SK-N-SH (cell line): ENCODE measurements at regions not wholly inside any gene's neighbourhood (a gene's known extent, or its start where the extent isn't known, plus 50 kb on each side); places are given as distances from the start of the nearest gene placed in this dataset.

Experiments
- CTCF ChIA-PET: fragments of 300-600, 350-600 bp; formaldehyde crosslinking; extraction: SDS; loops from one replicate; lab custom pipeline; 2021; lab: Yijun Ruan, JAX
- POLR2A ChIA-PET: fragments of 350-600 bp; sonication (Branson Sonifier 250); formaldehyde crosslinking; extraction: SDS; loops from one replicate; lab custom pipeline; 2020; ENCODE audit warnings: antibody characterized with exemption, inconsistent platforms; lab: Yijun Ruan, JAX
- DNase-seq: peaks from one replicate; pipeline ENCODE4 v3.0.0; 2012
- H2AFZ ChIP-seq: fragments of 200-600 bp; sonication (generic); 2 replicates; pipeline ENCODE4 v1.8.1; 2016; ENCODE audit warnings: antibody characterized with exemption, mild to moderate bottlenecking, low read depth
- H3F3A ChIP-seq: fragments of 200-600 bp; sonication (generic); replicated peaks from 2 replicates; pipeline ENCODE3; 2016; ENCODE audit warnings: antibody characterized with exemption, mild to moderate bottlenecking; ENCODE audit not compliant: insufficient read depth
- H3K27ac ChIP-seq, 2 experiments: fragments of 200-500 bp in 1 of 2; fragments of 200-600 bp in 1 of 2; sonication (Bioruptor generic) in 1 of 2; sonication (generic), shearing (Covaris generic) in 1 of 2; 2 replicates each; pipeline versions ENCODE4 v1.5.1 to v1.6.1; 2014 to 2016; ENCODE audit warnings: low read depth in 2 of 2, inconsistent platforms in 1 of 2, low read length in 1 of 2, mild to moderate bottlenecking in 1 of 2, mixed read lengths in 1 of 2
- H3K27me3 ChIP-seq: fragments of 200-600 bp; sonication (generic), shearing (Covaris generic); 2 replicates; pipeline ENCODE4 v1.6.1; 2016; ENCODE audit warnings: mixed run types; ENCODE audit not compliant: insufficient read depth
- H3K36me3 ChIP-seq, 2 experiments: fragments of 200-500 bp in 1 of 2; fragments of 200-600 bp in 1 of 2; sonication (Bioruptor generic) in 1 of 2; sonication (generic) in 1 of 2; replicated peaks in 1 of 2; 2 replicates each; pipeline versions ENCODE3 to v1.5.1; 2014 to 2016; ENCODE audit warnings: low read length in 1 of 2, mild to moderate bottlenecking in 1 of 2; ENCODE audit not compliant: insufficient read depth in 2 of 2, control insufficient read depth in 1 of 2
- H3K4me1 ChIP-seq, 2 experiments: fragments of 200-500 bp in 1 of 2; fragments of 200-600 bp in 1 of 2; sonication (Bioruptor generic) in 1 of 2; sonication (generic), shearing (Covaris generic) in 1 of 2; 2 replicates each; pipeline versions ENCODE4 v1.5.1 to v1.6.1; 2014 to 2016; ENCODE audit warnings: low read depth in 1 of 2, low read length in 1 of 2, mixed run types in 1 of 2; ENCODE audit not compliant: insufficient read depth in 2 of 2, control insufficient read depth in 1 of 2
- H3K4me2 ChIP-seq: fragments of 200-600 bp; sonication (generic), shearing (Covaris generic); 2 replicates; pipeline ENCODE4 v1.6.1; 2017; ENCODE audit warnings: mixed run types
- H3K4me3 ChIP-seq, 2 experiments: fragments of 200-500 bp in 1 of 2; fragments of 200-600 bp in 1 of 2; sonication (Bioruptor generic) in 1 of 2; sonication (generic), shearing (Covaris generic) in 1 of 2; 2 replicates each; pipeline versions ENCODE4 v1.5.1 to v1.8.1; 2014 to 2016; ENCODE audit warnings: low read depth in 2 of 2, inconsistent platforms in 1 of 2, low read length in 1 of 2, mild to moderate bottlenecking in 1 of 2, mixed read lengths in 1 of 2, moderate library complexity in 1 of 2
- H3K79me2 ChIP-seq: fragments of 200-600 bp; sonication (generic); 2 replicates; pipeline ENCODE4 v1.8.1; 2017; ENCODE audit warnings: mild to moderate bottlenecking; ENCODE audit not compliant: insufficient read depth
- H3K9ac ChIP-seq: fragments of 200-600 bp; sonication (generic); 2 replicates; pipeline ENCODE4 v1.6.1; 2017; ENCODE audit warnings: mixed run types
- H3K9me2 ChIP-seq: fragments of 200-600 bp; sonication (generic); 2 replicates; pipeline ENCODE4 v1.6.1; 2017; ENCODE audit warnings: mixed run types
- H3K9me3 ChIP-seq: fragments of 200-600 bp; sonication (generic); 2 replicates; pipeline ENCODE4 v1.6.1; 2017; ENCODE audit warnings: mixed run types, mild to moderate bottlenecking, moderate library complexity
- H4K20me1 ChIP-seq: fragments of 200-600 bp; sonication (generic); 2 replicates; pipeline ENCODE4 v1.6.1; 2017; ENCODE audit warnings: mild to moderate bottlenecking, mixed run types; ENCODE audit not compliant: insufficient read depth
- CHD2 ChIP-seq: fragments of 150-350 bp; IDR thresholded peaks from 2 replicates; pipeline ENCODE4 v1.6.1; 2018; ENCODE audit warnings: low read length; ENCODE audit not compliant: partially characterized antibody
- ELF1 ChIP-seq: IDR thresholded peaks from 2 replicates; pipeline ENCODE4 v1.4.0; 2012
- EZH2phosphoT487 ChIP-seq: fragments of 200-600 bp; sonication (generic); IDR thresholded peaks from 2 replicates; pipeline ENCODE4 v1.6.1; 2017; ENCODE audit warnings: low read depth, mixed run types, mild to moderate bottlenecking, antibody characterized with exemption, moderate library complexity, borderline replicate concordance
- FOSL2 ChIP-seq: IDR thresholded peaks from 2 replicates; pipeline ENCODE4 v1.4.0; 2012; ENCODE audit warnings: low read depth, mild to moderate bottlenecking, moderate library complexity, borderline replicate concordance
- FOXJ3 ChIP-seq: sonication (generic); formaldehyde crosslinking; IDR thresholded peaks from 2 replicates; pipeline ENCODE4 v1.5.1; 2020; ENCODE audit warnings: mild to moderate bottlenecking, missing genetic modification reagents
- GABPA ChIP-seq: IDR thresholded peaks from 2 replicates; pipeline ENCODE4 v1.4.0; 2012; ENCODE audit warnings: low read depth, mild to moderate bottlenecking
- IRF3 ChIP-seq: fragments of 150-350 bp; IDR thresholded peaks from 2 replicates; pipeline ENCODE4 v1.6.1; 2016; ENCODE audit warnings: mild to moderate bottlenecking, low read depth, low read length
- MEF2A ChIP-seq: IDR thresholded peaks from 2 replicates; pipeline ENCODE4 v1.4.0; 2012; ENCODE audit warnings: low read depth, borderline replicate concordance
- MXI1 ChIP-seq: IDR thresholded peaks from 2 replicates; pipeline ENCODE4 v1.6.1; 2012; ENCODE audit warnings: mild to moderate bottlenecking, low read depth, low read length, improper control_type of control experiment
- NFIC ChIP-seq: IDR thresholded peaks from 2 replicates; pipeline ENCODE4 v1.4.0; 2012; ENCODE audit warnings: borderline replicate concordance
- NRF1 ChIP-seq: IDR thresholded peaks from 2 replicates; pipeline ENCODE4 v1.6.1; 2012; ENCODE audit warnings: low read depth, mild to moderate bottlenecking, low read length
- POLR2AphosphoS5 ChIP-seq: IDR thresholded peaks from 2 replicates; pipeline ENCODE4 v1.6.1; 2012; ENCODE audit warnings: low read depth, low read length
- RAD21 ChIP-seq: IDR thresholded peaks from 2 replicates; pipeline ENCODE4 v1.6.1; 2012; ENCODE audit warnings: mild to moderate bottlenecking, low read length
- RCOR1 ChIP-seq: fragments of 150-350 bp; IDR thresholded peaks from 2 replicates; pipeline ENCODE4 v1.6.1; 2017; ENCODE audit warnings: antibody characterized with exemption, low read length
- REST ChIP-seq: IDR thresholded peaks from 2 replicates; pipeline ENCODE4 v1.6.1; 2012; ENCODE audit warnings: mild to moderate bottlenecking, low read depth, low read length, moderate library complexity
- RFX5 ChIP-seq: IDR thresholded peaks from 2 replicates; pipeline ENCODE4 v1.6.1; 2012; ENCODE audit warnings: mild to moderate bottlenecking, improper control_type of control experiment, low read length
- RXRA ChIP-seq: IDR thresholded peaks from 2 replicates; pipeline ENCODE4 v1.4.0; 2012; ENCODE audit warnings: low read depth, mild to moderate bottlenecking, borderline replicate concordance
- TEAD4 ChIP-seq: IDR thresholded peaks from 2 replicates; pipeline ENCODE4 v1.4.0; 2012; ENCODE audit warnings: mild to moderate bottlenecking, borderline replicate concordance; ENCODE audit not compliant: insufficient read depth
- USF1 ChIP-seq: IDR thresholded peaks from 2 replicates; pipeline ENCODE4 v1.4.0; 2012; ENCODE audit warnings: low read depth, borderline replicate concordance
- ZBTB33 ChIP-seq: IDR thresholded peaks from 2 replicates; pipeline ENCODE4 v1.4.0; 2012; ENCODE audit warnings: low read depth, borderline replicate concordance
- WGBS: methylation state at CpG from one replicate; pipeline ENCODE4 v1.1.6; 2017; ENCODE audit warnings: low lambda C conversion rate; 5-methylcytosine and 5-hydroxymethylcytosine counted together

GRCh38 chr13:81916461-81916860 lies 1575.5 kb upstream of the SPRY2 start:
- no peaks in the 10 kb centered on the region for H3K79me2 ChIP-seq
- no peak for DNase-seq
- CTCF ChIA-PET = no interaction called here
- H3K9ac ChIP-seq = no peak overlapping the region
- H3K36me3 ChIP-seq = no peaks in the 10 kb centered on the region
- H3K4me1 ChIP-seq = no peaks in the 10 kb centered on the region
- POLR2A ChIA-PET = no interaction called here
- H4K20me1 ChIP-seq = no peaks in the 10 kb centered on the region
- H3K9me2 ChIP-seq = no peaks in the 10 kb centered on the region
- H3K4me2 ChIP-seq = no peak overlapping the region
- no peak overlapping the region for H2AFZ ChIP-seq
- TF ChIP-seq MXI1 (no peak), GABPA (no peak), ELF1 (no peak), RAD21 (no peak), RXRA (no peak), TEAD4 (no peak), MEF2A (no peak), CHD2 (no peak), FOSL2 (no peak), NRF1 (no peak), POLR2AphosphoS5 (no peak), USF1 (no peak)
- H3K4me3 ChIP-seq = no peak overlapping the region
- H3K27ac ChIP-seq = no peak overlapping the region
- H3K27me3 ChIP-seq = no peaks in the 10 kb centered on the region
- no peaks in the 10 kb centered on the region for H3F3A ChIP-seq
- H3K9me3 ChIP-seq = no peaks in the 10 kb centered on the region

GRCh38 chr13:81907787-81908372 lies 1567.0 kb upstream of the SPRY2 start:
- no peaks in the 10 kb centered on the region for H3K36me3 ChIP-seq
- ChIA-PET POLR2A (no interaction called here), CTCF (no interaction called here)
- no peaks in the 10 kb centered on the region for H4K20me1 ChIP-seq
- no peak overlapping the region for H3K9ac ChIP-seq
- H3K4me3 ChIP-seq = no peak overlapping the region
- no peaks in the 10 kb centered on the region for H3K79me2 ChIP-seq
- H3K4me1 ChIP-seq = no peaks in the 10 kb centered on the region
- WGBS = 0% methylated on average over 1 of the region's 1 CpG
- H3K4me2 ChIP-seq = no peak overlapping the region
- H2AFZ ChIP-seq = no peak overlapping the region
- no peaks in the 10 kb centered on the region for H3K9me3 ChIP-seq
- no peak overlapping the region for H3K27ac ChIP-seq
- no peak for DNase-seq
- TF ChIP-seq NFIC (no peak), RXRA (no peak), ZBTB33 (no peak), POLR2AphosphoS5 (no peak), EZH2phosphoT487 (no peak), USF1 (no peak), IRF3 (no peak), RFX5 (no peak), RCOR1 (no peak), FOXJ3 (CRISPR knock-in tag) (no peak), REST (no peak), FOSL2 (no peak)
- no peaks in the 10 kb centered on the region for H3F3A ChIP-seq
- no peaks in the 10 kb centered on the region for H3K9me2 ChIP-seq
- no peaks in the 10 kb centered on the region for H3K27me3 ChIP-seq
